B cell (primary cell): ENCODE measurements at regions not wholly inside any gene's neighbourhood (a gene's known extent, or its start where the extent isn't known, plus 50 kb on each side); places are given as distances from the start of the nearest gene placed in this dataset.

ENCODE experiments used
- ATAC-seq: fragments of 200-7000 bp; cut with Tn5 transposase; one replicate; pipeline ENCODE4 v1.10.0; 2021; ENCODE audit warnings: low read depth, mild to moderate bottlenecking, moderate number of reproducible peaks, moderate library complexity
- CTCF ChIA-PET: fragments of 350-600 bp; sonication (Branson Sonifier 250); formaldehyde crosslinking; loops from one replicate; lab custom pipeline; 2021; ENCODE audit warnings: antibody characterized with exemption, inconsistent platforms; lab: Charles Lee
- POLR2A ChIA-PET: fragments of 350-600 bp; sonication (Branson Sonifier 250); formaldehyde crosslinking; loops from one replicate; lab custom pipeline; 2021; ENCODE audit warnings: antibody characterized with exemption; lab: Charles Lee
- DNase-seq: peaks from one replicate; pipeline ENCODE4 v3.0.0; 2013
- H2AFZ ChIP-seq: 2 replicates; pipeline ENCODE4 v1.6.1; 2012; ENCODE audit warnings: mild to moderate bottlenecking, low read depth, low read length; ENCODE audit not compliant: insufficient read depth, poor library complexity, severe bottlenecking
- H3K27ac ChIP-seq, 2 donors: 1 replicate in 1 of 2; 2 replicates in 1 of 2; pipeline ENCODE4 v1.5.1; 2012 to 2013; ENCODE audit warnings: low read length in 2 of 2, mild to moderate bottlenecking in 2 of 2, moderate library complexity in 1 of 2
- H3K27me3 ChIP-seq, 4 experiments: fragments of 200-600 bp in 1 of 4; sonication (generic) in 1 of 4; replicated peaks in 1 of 4; 1 replicate in 2 of 4; 2 replicates in 2 of 4; pipeline versions ENCODE4 v1.6.1 to v1.7.0; 2013 to 2016; ENCODE audit warnings: low read length in 3 of 4, mild to moderate bottlenecking in 2 of 4, mixed read lengths in 1 of 4, moderate library complexity in 1 of 4; ENCODE audit not compliant: insufficient read depth in 4 of 4, control insufficient read depth in 3 of 4; ENCODE audit errors: control extremely low read depth in 1 of 4
- H3K36me3 ChIP-seq, 2 experiments: replicated peaks in 1 of 2; 1 replicate in 1 of 2; 2 replicates in 1 of 2; pipeline versions ENCODE4 v1.6.1 to v1.7.1; 2013; ENCODE audit warnings: low read length in 1 of 2; ENCODE audit not compliant: insufficient read depth in 2 of 2, control insufficient read depth in 1 of 2; ENCODE audit errors: control extremely low read depth in 1 of 2, extremely low read depth in 1 of 2
- H3K4me1 ChIP-seq, 2 donors: fragments of 200-600 bp in 1 of 2; sonication (generic) in 1 of 2; 1 replicate in 1 of 2; 2 replicates in 1 of 2; pipeline versions ENCODE4 v1.5.1 to v1.6.1; 2013 to 2017; ENCODE audit warnings: low read length in 2 of 2; ENCODE audit not compliant: control insufficient read depth in 2 of 2, insufficient read depth in 2 of 2
- H3K4me2 ChIP-seq: replicated peaks from 2 replicates; pipeline ENCODE3; 2012; ENCODE audit warnings: mild to moderate bottlenecking, low read depth, low read length; ENCODE audit not compliant: poor library complexity, severe bottlenecking
- H3K4me3 ChIP-seq, 5 experiments: fragments of 200-600 bp in 1 of 5; sonication (generic) in 1 of 5; 1 replicate in 3 of 5; 2 replicates in 2 of 5; pipeline versions ENCODE4 v1.5.1 to v1.7.0; 2011 to 2016; ENCODE audit warnings: low read length in 4 of 5, mild to moderate bottlenecking in 4 of 5, low read depth in 2 of 5, control low read depth in 1 of 5, moderate library complexity in 1 of 5; ENCODE audit not compliant: insufficient read depth in 1 of 5; ENCODE audit errors: control extremely low read depth in 1 of 5, extremely low read depth in 1 of 5
- H3K79me2 ChIP-seq: fragments of 200-600 bp; sonication (generic); one replicate; pipeline ENCODE4 v1.6.0; 2016; ENCODE audit warnings: low read length; ENCODE audit not compliant: control insufficient read depth, insufficient read depth
- H3K9ac ChIP-seq: fragments of 200-600 bp; sonication (generic); 2 replicates; pipeline ENCODE4 v1.6.1; 2017; ENCODE audit warnings: mild to moderate bottlenecking, low read length, moderate library complexity
- H3K9me3 ChIP-seq, 3 donors: one replicate each; pipeline versions ENCODE4 v1.6.1 to v1.7.1; 2013; ENCODE audit warnings: low read length in 2 of 3; ENCODE audit not compliant: control insufficient read depth in 2 of 3, insufficient read depth in 1 of 3; ENCODE audit errors: control extremely low read depth in 1 of 3
- H4K20me1 ChIP-seq: 2 replicates; pipeline ENCODE4 v1.6.0; 2012; ENCODE audit warnings: mild to moderate bottlenecking, low read length; ENCODE audit not compliant: insufficient read depth, control insufficient read depth, poor library complexity, severe bottlenecking
- H3K27ac Mint-ChIP-seq: one replicate; pipeline ENCODE4 v1.8.0; 2021; ENCODE audit warnings: mixed read lengths
- H3K27me3 Mint-ChIP-seq: one replicate; pipeline ENCODE4 v1.8.0; 2021; ENCODE audit warnings: mixed read lengths
- H3K4me1 Mint-ChIP-seq: one replicate; pipeline ENCODE4 v1.8.0; 2021; ENCODE audit warnings: mixed read lengths
- H3K4me3 Mint-ChIP-seq: one replicate; pipeline ENCODE4 v1.8.0; 2021; ENCODE audit warnings: mixed read lengths
- H3K9me3 Mint-ChIP-seq: one replicate; pipeline ENCODE4 v1.8.0; 2022; ENCODE audit warnings: mixed read lengths; ENCODE audit not compliant: insufficient read depth
- EZH2 ChIP-seq: IDR thresholded peaks from 2 replicates; pipeline ENCODE4 v1.6.1; 2012; ENCODE audit warnings: borderline replicate concordance, low read depth, mild to moderate bottlenecking, moderate library complexity, low read length; ENCODE audit not compliant: insufficient read depth, poor library complexity, severe bottlenecking
- WGBS: methylation state at CpG from one replicate; pipeline ENCODE4 v1.1.5; 2013; ENCODE audit warnings: missing lambda C conversion rate; ENCODE audit not compliant: insufficient coverage; 5-methylcytosine and 5-hydroxymethylcytosine counted together
- intact Hi-C: fragments of 100-400 bp; cut with micrococcal nuclease; formaldehyde crosslinking; loops from one replicate; pipeline ENCODE4 v1.10.0; 2022
- TF ChIP-seq, protein P1 (sequence below): fragments of 200-600 bp; IDR thresholded peaks from one replicate; pipeline ENCODE4 v1.8.0; 2022; ENCODE audit warnings: antibody characterized with exemption, mild to moderate bottlenecking

DNA sequence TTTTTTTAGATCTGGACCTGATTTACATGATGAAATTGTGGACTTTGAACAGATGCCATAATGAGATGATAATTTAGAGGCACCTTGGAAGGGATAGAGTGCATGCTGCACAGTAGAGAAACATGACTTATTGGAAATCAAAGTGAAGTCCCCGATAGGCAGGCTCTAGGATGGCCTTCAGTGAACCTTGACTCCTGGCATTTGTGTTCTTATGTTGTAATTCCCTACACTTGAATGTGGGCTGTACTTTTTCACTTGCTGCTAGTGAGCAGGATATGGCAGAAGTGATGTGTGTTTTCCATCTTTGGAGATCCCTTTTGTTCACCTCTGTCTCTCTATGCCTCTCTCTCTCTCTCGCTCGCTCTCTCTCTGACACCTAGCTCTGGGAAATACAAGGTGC lies 1614.6 kb downstream of the PCDH9 start:
- Histone ChIP-seq H3K4me1 (no peaks in the 10 kb centered on the region), H3K27me3 (no peaks in the 10 kb centered on the region), H3K9ac (no peak overlapping the region), H3K79me2 (no peaks in the 10 kb centered on the region), H3K27ac (no peak overlapping the region), H3K4me2 (no peak overlapping the region), H2AFZ (no peak overlapping the region), H4K20me1 (no peaks in the 10 kb centered on the region), H3K4me3 (no peak overlapping the region), H3K36me3 (no peaks in the 10 kb centered on the region), H3K9me3 (peaks cover 0 to 1% (median 0%) of the 10 kb centered on the region in 3 donors)
- POLR2A ChIA-PET, result no interaction called here
- 96% methylated on average over 3 of the region's 3 CpGs for WGBS
- Mint-ChIP-seq H3K27me3 (no peaks in the 10 kb centered on the region), H3K27ac (no peak overlapping the region), H3K4me3 (no peak overlapping the region), H3K4me1 (no peaks in the 10 kb centered on the region), H3K9me3 (no peaks in the 10 kb centered on the region)
- ATAC-seq (no peak), DNase-seq (no peak)
- TF ChIP-seq, protein P1, sequence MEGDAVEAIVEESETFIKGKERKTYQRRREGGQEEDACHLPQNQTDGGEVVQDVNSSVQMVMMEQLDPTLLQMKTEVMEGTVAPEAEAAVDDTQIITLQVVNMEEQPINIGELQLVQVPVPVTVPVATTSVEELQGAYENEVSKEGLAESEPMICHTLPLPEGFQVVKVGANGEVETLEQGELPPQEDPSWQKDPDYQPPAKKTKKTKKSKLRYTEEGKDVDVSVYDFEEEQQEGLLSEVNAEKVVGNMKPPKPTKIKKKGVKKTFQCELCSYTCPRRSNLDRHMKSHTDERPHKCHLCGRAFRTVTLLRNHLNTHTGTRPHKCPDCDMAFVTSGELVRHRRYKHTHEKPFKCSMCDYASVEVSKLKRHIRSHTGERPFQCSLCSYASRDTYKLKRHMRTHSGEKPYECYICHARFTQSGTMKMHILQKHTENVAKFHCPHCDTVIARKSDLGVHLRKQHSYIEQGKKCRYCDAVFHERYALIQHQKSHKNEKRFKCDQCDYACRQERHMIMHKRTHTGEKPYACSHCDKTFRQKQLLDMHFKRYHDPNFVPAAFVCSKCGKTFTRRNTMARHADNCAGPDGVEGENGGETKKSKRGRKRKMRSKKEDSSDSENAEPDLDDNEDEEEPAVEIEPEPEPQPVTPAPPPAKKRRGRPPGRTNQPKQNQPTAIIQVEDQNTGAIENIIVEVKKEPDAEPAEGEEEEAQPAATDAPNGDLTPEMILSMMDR, result no peak
- TF ChIP-seq EZH2, result no peak
- intact Hi-C loops, result no loop called here
- CTCF ChIA-PET, result no interaction called here

DNA sequence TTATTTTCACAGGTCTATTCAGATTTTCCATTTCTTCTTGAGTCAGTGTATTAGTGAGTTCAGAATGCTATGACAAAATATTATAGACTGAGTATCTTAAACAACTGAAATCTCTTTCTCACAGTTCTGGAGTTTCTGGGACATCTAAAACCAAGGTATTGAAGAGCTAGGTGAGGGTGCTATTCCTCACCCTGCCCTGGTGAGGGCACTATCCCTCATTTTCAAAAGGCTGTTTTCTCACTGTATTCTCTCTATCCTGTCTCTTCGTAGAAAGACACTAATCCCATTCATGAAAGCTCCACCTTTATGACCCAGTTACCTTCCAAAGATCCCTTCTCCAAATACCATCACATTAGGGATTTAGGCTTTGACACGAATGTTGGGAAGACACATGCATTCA lies 1617.1 kb downstream of the PCDH9 start:
- TF ChIP-seq, protein P1, result peak; percentile 20
- no peak for TF ChIP-seq EZH2
- H3K4me3 ChIP-seq, result no peak overlapping the region
- H3K4me2 ChIP-seq, result no peak overlapping the region
- H3K4me1 Mint-ChIP-seq, result no peaks in the 10 kb centered on the region
- CTCF ChIA-PET, result no interaction called here
- H3K9me3 Mint-ChIP-seq, result no peaks in the 10 kb centered on the region
- H3K27ac ChIP-seq, result no peak overlapping the region
- no peaks in the 10 kb centered on the region for H3K4me1 ChIP-seq
- H3K4me3 Mint-ChIP-seq, result no peak overlapping the region
- POLR2A ChIA-PET, result no interaction called here
- H3K36me3 ChIP-seq, result no peaks in the 10 kb centered on the region
- H3K27ac Mint-ChIP-seq, result no peak overlapping the region
- ATAC-seq (no peak), DNase-seq (no peak)
- no peaks in the 10 kb centered on the region for H3K27me3 ChIP-seq
- no peaks in the 10 kb centered on the region for H3K79me2 ChIP-seq
- intact Hi-C loops, result no loop called here
- H3K9ac ChIP-seq, result no peak overlapping the region
- no CpG with 5 or more reads among the region's 2 CpGs for WGBS
- H2AFZ ChIP-seq, result no peak overlapping the region
- peaks cover 0 to 1% (median 0%) of the 10 kb centered on the region in 3 donors for H3K9me3 ChIP-seq
- no peaks in the 10 kb centered on the region for H4K20me1 ChIP-seq
- H3K27me3 Mint-ChIP-seq, result no peaks in the 10 kb centered on the region
